GM12864 (cell line): ENCODE measurements at regions not wholly inside any gene's neighbourhood (a gene's known extent, or its start where the extent isn't known, plus 50 kb on each side); places are given as distances from the start of the nearest gene placed in this dataset.
"Not testable (repeated sequence)": the region's sequence is repeated elsewhere in the genome, so short reads cannot be mapped to it uniquely, and the experiment has no call there.

Experiments
- DNase-seq: peaks from one replicate; pipeline ENCODE4 v3.0.0-alpha.2; 2011; ENCODE audit warnings: low read depth
- H3K4me3 ChIP-seq: 2 replicates; pipeline ENCODE4 v1.5.1; 2011; ENCODE audit warnings: mild to moderate bottlenecking, low read depth, low read length, control low read depth
- CTCF ChIP-seq: IDR thresholded peaks from 2 replicates; pipeline ENCODE4 v1.5.1; 2011; ENCODE audit warnings: low read depth, mild to moderate bottlenecking, moderate library complexity, low read length, control low read depth, inconsistent platforms; ENCODE audit errors: missing control alignments

DNA sequence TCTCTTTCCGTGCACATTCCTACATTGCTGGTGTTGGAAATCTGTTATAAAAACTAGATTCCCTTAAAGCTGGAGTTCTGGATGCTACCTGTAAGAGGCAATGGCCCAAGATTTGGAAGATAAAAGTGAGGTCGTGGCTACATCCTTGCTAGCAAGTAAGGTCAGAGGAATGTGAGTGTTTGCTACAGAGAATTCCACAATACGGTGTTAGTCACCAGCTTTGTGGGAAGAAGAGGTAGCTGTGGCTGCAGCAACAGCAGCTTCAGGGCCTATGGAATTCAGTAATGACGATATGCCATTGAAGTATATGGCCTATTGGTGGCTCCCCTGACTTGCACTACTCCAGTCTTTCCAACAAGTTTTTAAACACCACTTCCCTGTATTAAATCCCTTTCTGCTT lies 227.7 kb upstream of the TMEM260 start:
- no peak for DNase-seq
- TF ChIP-seq CTCF, result no peak
- no peak overlapping the region for H3K4me3 ChIP-seq

DNA sequence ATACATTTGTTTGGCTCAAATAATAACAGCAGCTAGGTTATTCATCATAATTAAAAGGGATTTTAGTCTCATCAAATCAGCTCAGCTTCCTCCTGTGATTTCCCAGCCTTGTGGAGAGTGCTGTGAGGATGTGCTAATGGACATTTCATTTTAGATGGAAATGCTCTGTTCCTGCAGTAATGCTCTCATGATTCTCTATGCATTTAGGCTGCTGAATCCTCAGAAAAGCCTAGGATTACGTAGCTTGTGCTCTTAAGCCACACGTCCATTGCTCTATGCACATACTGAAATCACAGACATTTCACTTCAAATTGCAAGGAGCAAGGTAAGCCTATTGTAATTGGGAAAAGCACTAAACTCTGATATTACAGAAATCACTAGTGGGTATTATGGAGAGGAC lies 226.6 kb upstream of the TMEM260 start:
- H3K4me3 ChIP-seq, result no peak overlapping the region
- DNase-seq, result no peak
- no peak for TF ChIP-seq CTCF

GRCh38 chr14:56357428-56357827 lies 222.2 kb upstream of the TMEM260 start:
- TF ChIP-seq CTCF, result no peak
- DNase-seq, result no peak
- H3K4me3 ChIP-seq, result no peak overlapping the region

DNA sequence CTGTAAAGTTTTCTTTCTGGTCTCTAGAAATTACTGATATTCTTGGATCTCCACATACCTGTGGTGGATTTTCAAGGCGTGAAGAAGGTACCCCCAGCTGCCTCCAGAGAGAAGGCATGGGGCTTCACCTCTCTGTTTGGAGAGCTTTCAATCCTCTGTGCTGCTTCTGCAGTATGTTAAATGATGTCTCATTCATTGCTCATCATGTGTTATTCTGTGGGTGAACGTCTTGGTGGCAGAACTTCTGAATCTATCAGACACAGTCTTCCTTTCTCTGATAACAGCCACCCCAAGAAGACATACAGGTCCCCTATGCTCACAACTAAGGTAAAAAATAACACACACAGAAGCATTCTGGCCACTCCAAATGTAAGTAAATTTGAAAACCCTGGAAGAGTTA lies 221.3 kb upstream of the TMEM260 start:
- no peak for DNase-seq
- no peak for TF ChIP-seq CTCF
- no peak overlapping the region for H3K4me3 ChIP-seq

DNA sequence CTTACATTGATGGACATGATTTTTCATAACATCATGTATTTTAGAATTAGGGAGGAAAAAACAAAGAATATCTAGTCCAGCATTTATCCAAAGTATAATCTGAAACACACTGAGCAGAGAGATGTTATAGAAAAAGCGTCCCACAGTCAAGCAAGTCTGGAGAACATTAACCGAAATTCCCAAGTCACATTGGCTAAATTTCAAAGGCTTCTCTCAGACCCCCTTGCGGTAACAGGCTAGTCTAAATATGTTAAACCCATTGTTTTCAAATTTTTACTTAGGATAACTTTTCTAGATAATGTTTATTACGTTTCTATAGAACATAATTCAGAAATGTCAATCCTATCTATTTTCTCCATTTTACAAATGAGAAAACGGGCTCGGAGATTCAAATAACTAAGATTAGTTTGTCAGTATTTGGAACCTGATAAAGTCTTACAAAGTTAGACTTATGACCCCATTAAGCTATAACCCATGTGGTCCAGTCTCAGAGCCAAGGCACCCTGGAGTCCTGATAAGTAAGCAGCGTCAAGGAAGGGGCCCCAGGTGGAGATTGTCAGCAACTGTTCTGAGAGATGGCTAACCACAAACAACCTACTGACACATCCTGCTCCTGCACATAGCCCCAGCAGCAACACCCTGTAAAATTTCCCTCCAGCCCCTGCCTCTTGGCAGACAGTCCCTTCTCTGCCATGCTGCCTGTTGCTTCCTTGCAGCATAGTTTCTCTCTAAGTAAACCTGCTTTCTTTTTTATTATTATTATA lies 220.6 kb upstream of the TMEM260 start:
- no peak overlapping the region for H3K4me3 ChIP-seq
- no peak for DNase-seq
- no peak for TF ChIP-seq CTCF

DNA sequence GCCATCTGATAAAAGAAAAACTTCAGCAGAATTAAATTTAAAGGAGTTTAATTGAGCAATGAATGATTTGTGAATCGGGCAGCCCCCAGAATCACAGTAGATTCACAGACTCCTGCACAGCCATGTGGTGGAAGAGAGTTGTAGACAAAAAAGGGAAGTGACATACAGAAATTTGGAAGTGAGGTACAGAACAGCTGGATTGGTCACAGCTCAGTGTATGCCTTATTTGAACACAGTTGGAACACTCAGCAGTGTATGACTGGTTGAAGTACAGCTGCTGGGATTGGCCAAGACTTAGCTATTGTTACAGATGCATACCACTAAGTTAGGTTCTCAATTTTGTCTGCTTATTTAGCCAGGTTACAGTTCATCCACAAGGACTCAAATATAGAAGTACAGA lies 213.9 kb upstream of the TMEM260 start:
- not testable (repeated sequence) for DNase-seq, H3K4me3 ChIP-seq

DNA sequence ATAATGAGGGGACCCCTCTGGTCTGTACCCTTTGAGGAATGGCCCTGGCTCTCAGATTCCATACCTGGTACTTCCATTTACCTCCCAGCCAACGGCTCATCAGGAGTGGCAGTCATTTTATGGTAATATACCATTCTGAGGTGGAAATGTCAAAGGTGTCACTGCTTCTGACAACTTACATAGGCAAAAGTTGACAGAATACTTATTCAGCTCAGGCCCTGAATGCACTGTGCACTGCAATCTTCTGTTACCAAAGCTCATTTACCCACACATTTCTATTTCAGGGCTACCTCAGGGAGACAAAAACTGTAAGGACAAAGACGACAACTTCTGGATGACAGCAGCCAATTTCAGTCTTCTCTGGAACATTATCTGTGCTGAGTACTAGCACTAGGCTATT lies 212.2 kb upstream of the TMEM260 start:
- no peak overlapping the region for H3K4me3 ChIP-seq
- no peak for DNase-seq
- TF ChIP-seq CTCF, result no peak

- no peak for TF ChIP-seq CTCF
- no peak for DNase-seq
- no peak overlapping the region for H3K4me3 ChIP-seq
Measured at GRCh38 chr14:56371737-56372136, 207.9 kb upstream of the TMEM260 start.
